Lung (tissue), 11 donors: ENCODE measurements at regions not wholly inside any gene's neighbourhood (a gene's known extent, or its start where the extent isn't known, plus 50 kb on each side); places are given as distances from the start of the nearest gene placed in this dataset.

Experiments
- ATAC-seq: fragments of 200-7000 bp; cut with Tn5 transposase; one replicate; pipeline ENCODE4 v1.9.1; 2020; ENCODE audit warnings: moderate number of reproducible peaks; ENCODE audit not compliant: insufficient read depth, low FRiP score
- DNase-seq, 3 donors: peaks; one replicate each; pipeline ENCODE4 v3.0.0-alpha.2; 2013 to 2017
- H3K27ac ChIP-seq, 2 donors: one replicate each; pipeline ENCODE4 v1.5.1; 2013; ENCODE audit warnings: mild to moderate bottlenecking in 2 of 2, moderate library complexity in 2 of 2, control low read depth in 1 of 2, inconsistent platforms in 1 of 2, low read depth in 1 of 2, low read length in 1 of 2
- H3K27me3 ChIP-seq, 3 donors: one replicate each; pipeline ENCODE4 v1.5.1; 2013; ENCODE audit warnings: low read length in 2 of 3; ENCODE audit not compliant: control insufficient read depth in 3 of 3, insufficient read depth in 3 of 3
- H3K36me3 ChIP-seq, 4 donors: one replicate each; pipeline ENCODE4 v1.5.1; 2013; ENCODE audit warnings: low read length in 4 of 4, mild to moderate bottlenecking in 1 of 4, moderate library complexity in 1 of 4; ENCODE audit not compliant: control insufficient read depth in 4 of 4, insufficient read depth in 4 of 4
- H3K4me1 ChIP-seq, 5 donors: one replicate each; pipeline ENCODE4 v1.5.1; 2013; ENCODE audit warnings: low read length in 5 of 5, mild to moderate bottlenecking in 2 of 5, moderate library complexity in 1 of 5; ENCODE audit not compliant: control insufficient read depth in 5 of 5, insufficient read depth in 5 of 5
- H3K4me3 ChIP-seq: one replicate; pipeline ENCODE4 v1.5.1; 2013; ENCODE audit warnings: mild to moderate bottlenecking, control low read depth, moderate library complexity
- H3K9ac ChIP-seq, 2 donors: one replicate each; pipeline ENCODE4 v1.5.1; 2013; ENCODE audit warnings: low read length in 2 of 2, control low read depth in 1 of 2; ENCODE audit not compliant: insufficient read depth in 1 of 2
- H3K9me3 ChIP-seq, 4 donors: one replicate each; pipeline ENCODE4 v1.5.1; 2013; ENCODE audit warnings: low read length in 3 of 4, mild to moderate bottlenecking in 1 of 4, moderate library complexity in 1 of 4; ENCODE audit not compliant: control insufficient read depth in 4 of 4, insufficient read depth in 3 of 4
- WGBS, 2 donors: extraction: QIAGEN DNeasy Blood & Tissue Kit; methylation state at CpG; one replicate each; pipeline ENCODE4 v1.1.7; 2013; 5-methylcytosine and 5-hydroxymethylcytosine counted together
- TF ChIP-seq, protein P1 (sequence below): IDR thresholded peaks from 2 replicates; pipeline ENCODE4 v1.5.1; 2012; ENCODE audit warnings: mild to moderate bottlenecking; ENCODE audit errors: control extremely low read depth, extremely low read depth
- donor health status: control.
- donor health status: control.
- donor health status: Bipolar disorder and iron deficiency.
- donor health status: healthy.
- donor health status: DM: yes; HTN: yes; CAD: no.

DNA sequence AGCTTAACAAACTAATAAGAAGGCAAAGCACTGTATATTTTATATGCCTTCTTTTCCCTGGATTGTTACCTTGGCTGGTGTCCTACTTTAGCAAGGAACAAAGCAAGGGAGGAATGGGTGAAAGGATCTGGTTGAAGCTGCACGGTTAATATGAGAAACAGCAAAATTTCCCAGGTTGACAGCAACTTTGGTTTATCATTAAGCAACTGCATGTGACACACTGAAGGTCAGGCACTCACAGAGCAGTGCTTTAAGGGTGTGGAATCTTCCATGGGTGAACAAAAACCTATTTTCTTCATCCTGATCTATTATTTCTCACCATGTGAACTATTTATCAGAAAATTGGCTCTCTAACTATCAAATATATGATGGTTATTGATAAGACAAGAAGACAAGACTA, 109.0 kb upstream of the ATP10B start:
- 51 to 88% methylated on average over 1 of the region's 1 CpG for WGBS, 2 donors

GRCh38 chr5:160960592-160960991, 108.6 kb upstream of the ATP10B start:
- TF ChIP-seq, protein P1, sequence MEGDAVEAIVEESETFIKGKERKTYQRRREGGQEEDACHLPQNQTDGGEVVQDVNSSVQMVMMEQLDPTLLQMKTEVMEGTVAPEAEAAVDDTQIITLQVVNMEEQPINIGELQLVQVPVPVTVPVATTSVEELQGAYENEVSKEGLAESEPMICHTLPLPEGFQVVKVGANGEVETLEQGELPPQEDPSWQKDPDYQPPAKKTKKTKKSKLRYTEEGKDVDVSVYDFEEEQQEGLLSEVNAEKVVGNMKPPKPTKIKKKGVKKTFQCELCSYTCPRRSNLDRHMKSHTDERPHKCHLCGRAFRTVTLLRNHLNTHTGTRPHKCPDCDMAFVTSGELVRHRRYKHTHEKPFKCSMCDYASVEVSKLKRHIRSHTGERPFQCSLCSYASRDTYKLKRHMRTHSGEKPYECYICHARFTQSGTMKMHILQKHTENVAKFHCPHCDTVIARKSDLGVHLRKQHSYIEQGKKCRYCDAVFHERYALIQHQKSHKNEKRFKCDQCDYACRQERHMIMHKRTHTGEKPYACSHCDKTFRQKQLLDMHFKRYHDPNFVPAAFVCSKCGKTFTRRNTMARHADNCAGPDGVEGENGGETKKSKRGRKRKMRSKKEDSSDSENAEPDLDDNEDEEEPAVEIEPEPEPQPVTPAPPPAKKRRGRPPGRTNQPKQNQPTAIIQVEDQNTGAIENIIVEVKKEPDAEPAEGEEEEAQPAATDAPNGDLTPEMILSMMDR = no peak
- Histone ChIP-seq H3K27me3 (no peaks in the 10 kb centered on the region), H3K4me1 (peaks cover 0 to 3% (median 0%) of the 10 kb centered on the region in 5 donors), H3K27ac (no peak overlapping the region), H3K36me3 (no peaks in the 10 kb centered on the region), H3K9ac (no peak overlapping the region), H3K9me3 (no peaks in the 10 kb centered on the region), H3K4me3 (no peak overlapping the region)
- WGBS, 2 donors = 63 to 66% methylated on average over 2 of the region's 2 CpGs
- ATAC-seq (no peak), DNase-seq (no peak)

More for the DNA sequence above, 109.0 kb upstream of the ATP10B start:
- Histone ChIP-seq H3K36me3 (no peaks in the 10 kb centered on the region), H3K4me1 (no peaks in the 10 kb centered on the region), H3K4me3 (no peak overlapping the region), H3K9ac (no peak overlapping the region), H3K9me3 (no peaks in the 10 kb centered on the region), H3K27ac (no peak overlapping the region), H3K27me3 (no peaks in the 10 kb centered on the region)
- no peak for ATAC-seq
- no peak for DNase-seq
- TF ChIP-seq, protein P1 = no peak

DNA sequence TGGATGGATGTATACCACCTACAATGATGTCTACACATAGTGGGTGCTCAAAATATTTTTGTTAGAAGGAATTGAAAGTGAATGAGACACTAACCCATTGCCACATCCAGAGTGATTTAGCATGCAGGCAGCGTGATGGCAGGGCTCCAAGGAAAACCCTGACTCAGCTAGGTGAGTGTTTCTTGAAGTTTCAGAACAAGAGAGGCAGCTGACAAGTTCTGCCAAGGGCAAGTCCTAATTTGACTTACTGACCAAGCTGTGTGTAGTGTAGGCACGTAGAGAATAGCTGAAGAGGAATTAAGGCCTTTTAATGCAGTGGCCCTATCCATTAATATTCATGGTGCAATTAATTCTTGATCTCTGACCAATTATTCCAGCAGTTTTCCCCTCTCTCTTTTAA, 107.8 kb upstream of the ATP10B start:
- no peaks in the 10 kb centered on the region for H3K36me3 ChIP-seq
- H3K27me3 ChIP-seq = no peaks in the 10 kb centered on the region
- H3K9ac ChIP-seq = no peak overlapping the region
- H3K9me3 ChIP-seq = no peaks in the 10 kb centered on the region
- ATAC-seq (peak; percentile 80), DNase-seq (peak in 1 of 3 donors; percentile 60)
- 44 to 65% methylated on average over 2 of the region's 2 CpGs for WGBS, 2 donors
- peaks cover 0 to 3% (median 0%) of the 10 kb centered on the region in 5 donors for H3K4me1 ChIP-seq
- H3K27ac ChIP-seq = no peak overlapping the region
- no peak overlapping the region for H3K4me3 ChIP-seq
- TF ChIP-seq, protein P1 = no peak

DNA sequence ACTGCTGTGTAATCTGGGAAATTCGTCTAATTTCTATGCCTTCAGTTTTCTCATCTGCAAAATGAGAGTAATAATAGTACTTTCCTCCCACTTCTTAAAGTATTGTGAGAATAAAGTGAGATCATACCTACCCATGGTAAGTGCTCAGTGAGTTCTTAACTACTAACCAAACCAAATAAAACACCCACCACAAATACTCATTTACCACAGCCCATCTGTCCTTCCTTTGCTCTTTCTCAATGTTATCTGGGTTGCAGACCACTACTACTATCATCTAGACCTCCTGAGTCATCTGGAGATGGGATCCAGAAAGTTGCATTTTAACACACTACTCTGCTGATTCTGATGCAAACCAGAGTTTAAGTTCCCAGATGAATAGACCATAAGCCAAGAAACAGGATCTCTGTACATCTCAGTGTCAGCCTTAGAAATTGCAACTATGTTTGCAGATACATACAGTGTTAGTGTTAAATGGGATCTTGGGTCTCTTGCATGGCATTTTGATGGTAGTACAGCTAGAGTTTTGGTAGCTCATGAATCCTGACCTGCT, 105.4 kb upstream of the ATP10B start:
- ATAC-seq (no peak), DNase-seq (no peak)
- TF ChIP-seq, protein P1 = no peak
- no peaks in the 10 kb centered on the region for H3K9me3 ChIP-seq
- 75 to 78% methylated on average over 1 of the region's 1 CpG for WGBS, 2 donors
- no peaks in the 10 kb centered on the region for H3K36me3 ChIP-seq
- H3K9ac ChIP-seq = no peak overlapping the region
- no peaks in the 10 kb centered on the region for H3K27me3 ChIP-seq
- H3K4me1 ChIP-seq = peaks cover 0 to 9% (median 0%) of the 10 kb centered on the region in 5 donors
- no peak overlapping the region for H3K27ac ChIP-seq
- H3K4me3 ChIP-seq = no peak overlapping the region
